Suppressor macrophage (primary cell): ENCODE measurements at regions not wholly inside any gene's neighbourhood (a gene's known extent, or its start where the extent isn't known, plus 50 kb on each side); places are given as distances from the start of the nearest gene placed in this dataset.

Experiments
- DNase-seq, 4 experiments: peaks; one replicate each; pipeline ENCODE4 v3.0.0-alpha.2; 2020 to 2022

DNA sequence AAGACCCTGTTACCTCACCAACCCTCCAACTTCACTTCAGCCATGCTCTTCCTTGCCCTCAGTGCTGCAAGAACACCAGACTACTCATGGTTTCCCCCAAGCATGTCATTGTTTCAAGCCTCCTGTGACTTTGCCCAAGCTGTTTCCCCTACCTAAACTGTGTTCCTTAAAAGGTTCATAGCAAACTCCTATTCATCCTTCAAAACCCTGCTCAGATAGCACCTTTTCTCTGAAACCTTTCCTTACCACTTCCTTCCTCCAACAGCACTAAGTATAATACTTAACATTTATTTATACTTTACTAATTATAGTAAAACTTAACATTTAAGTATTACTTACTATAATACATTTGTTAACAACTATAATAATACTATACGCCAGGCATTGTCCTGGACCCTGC lies 136.2 kb downstream of the CCT6B start:
- no peak for DNase-seq

DNA sequence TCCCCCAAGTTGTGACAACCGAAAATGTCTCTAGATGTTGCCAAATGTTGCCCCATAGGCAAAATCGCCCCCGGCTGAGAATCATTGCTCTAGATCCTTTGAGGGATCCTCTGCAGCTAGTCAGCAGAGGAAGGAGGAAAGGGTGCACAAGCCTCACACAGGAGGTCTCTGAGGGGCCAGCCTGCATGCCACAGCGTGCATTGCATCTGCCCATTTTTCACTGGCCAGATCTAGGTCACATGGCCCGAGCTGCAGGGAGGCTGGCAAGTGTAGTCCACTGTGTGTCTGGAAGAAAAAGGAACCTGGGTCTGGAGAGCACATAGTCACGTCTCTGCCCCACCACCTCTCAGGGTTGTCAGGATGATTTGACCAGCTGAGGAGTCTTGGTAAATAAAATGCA lies 138.2 kb downstream of the CCT6B start:
- DNase-seq, result no peak

DNA sequence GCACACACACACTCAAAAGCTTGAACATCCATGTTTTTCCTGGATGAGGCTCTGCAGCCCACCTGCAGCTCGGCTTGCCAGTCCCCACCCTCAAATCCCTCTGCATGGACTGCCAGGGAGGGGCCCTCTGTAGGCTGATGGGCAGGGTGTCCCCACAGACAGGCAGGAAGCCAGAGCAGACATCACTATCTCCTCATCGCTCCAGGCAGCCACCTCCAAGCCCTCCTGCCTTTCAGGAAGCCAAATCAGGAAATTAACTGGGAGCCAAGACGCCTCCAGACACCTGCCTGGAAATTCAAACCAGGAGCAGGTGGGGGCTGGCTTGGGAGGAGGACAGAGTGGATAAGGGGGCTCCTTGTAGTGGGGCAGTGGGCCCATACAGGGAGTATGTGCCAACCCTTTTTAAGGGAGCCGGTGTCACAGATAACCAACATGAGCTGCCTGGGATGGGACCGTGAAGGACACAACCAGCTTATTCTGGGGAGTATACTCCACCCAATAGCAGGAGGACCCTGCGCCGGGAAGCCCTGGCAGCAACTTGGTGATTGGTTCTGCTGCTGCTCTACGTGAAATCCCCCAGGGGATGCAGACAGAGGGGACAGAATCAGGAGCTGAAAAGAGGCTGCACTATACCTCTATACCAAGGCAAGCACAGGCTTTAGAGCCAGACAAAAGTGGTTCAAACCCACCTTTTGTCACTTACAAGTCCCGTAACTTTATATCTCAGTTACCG lies 139.1 kb downstream of the CCT6B start:
- no peak for DNase-seq

DNA sequence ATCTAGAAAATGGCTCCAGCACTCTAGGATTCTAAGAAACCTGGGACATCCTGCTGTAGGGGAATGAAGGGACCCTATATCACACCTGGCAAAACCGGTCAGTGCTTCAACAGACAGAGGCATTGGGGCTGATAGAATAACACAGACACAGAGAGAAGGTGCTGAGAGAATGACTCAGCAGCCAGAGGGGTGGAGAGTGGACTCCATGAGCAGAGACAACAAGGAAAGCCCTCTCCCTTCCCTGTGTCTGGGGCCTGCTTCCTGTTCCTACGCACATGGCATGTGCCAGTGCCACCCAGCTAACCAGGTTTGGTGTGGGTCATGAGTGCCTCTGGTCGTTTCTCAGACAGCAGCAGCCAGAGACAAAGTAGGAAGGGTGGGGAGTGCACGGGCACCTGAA lies 140.3 kb downstream of the CCT6B start:
- no peak for DNase-seq

DNA sequence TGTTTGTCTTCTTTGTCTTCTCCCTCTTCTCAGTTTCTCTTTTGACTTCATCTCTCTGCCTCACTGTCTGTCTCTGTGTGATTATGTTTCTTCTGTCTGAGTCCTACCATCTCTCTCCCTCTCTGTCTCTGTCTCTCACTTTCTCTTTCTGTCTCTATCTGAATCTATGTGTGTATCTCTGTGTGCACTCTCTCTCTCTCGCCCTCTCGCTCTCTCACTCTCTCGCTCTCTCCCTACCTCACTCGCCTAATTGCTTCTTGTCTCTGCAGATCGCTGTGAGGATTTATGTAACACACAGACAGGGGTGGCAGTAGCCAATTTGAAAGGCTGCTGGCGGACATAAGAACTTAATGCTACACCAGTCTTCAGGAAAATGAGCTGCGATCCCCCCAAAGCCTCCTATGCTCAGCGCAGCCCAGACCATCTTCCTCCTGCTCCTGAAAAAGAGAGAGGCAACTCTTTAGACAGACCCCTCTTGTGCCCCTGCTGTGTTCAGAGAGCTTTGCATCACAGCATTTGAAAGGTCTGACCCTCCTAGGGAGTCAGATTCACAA lies 140.9 kb downstream of the CCT6B start:
- no peak for DNase-seq

DNA sequence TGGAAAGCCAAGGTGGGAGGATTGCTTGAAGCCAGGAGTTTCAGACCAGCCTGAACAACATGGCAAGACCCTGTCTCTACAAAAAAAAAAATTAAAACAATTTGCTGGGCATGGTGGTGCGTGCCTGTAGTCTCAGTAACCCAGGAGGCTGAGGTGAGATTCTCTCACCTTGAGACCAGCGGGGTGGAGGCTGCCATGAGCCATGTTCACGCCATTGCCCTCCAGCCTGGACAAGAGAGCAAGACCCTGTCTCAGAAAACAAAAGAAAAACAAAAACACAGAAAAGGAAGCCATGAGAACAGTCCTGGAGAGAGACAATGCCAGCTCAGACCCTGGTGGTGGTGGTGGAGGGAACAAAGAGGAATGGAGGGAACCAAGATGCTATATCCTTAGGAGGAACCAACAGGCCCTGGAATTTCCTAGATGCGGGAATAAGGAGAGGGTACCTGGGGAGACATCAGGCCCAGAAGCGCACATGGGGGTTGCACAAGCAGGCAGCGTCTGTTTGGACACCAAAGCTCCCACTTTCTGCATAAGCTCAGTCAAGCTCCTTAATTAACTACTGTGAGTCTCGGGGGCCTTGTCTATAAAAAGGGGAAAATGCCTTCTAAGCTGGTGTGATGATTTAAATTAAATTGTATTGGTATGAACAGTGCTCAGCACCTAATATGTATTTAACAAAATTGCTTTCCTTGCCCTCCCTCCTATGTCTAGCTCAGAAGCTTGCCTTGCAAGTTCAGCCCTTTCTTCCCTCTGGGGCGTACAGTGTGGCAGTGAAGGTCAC lies 143.8 kb downstream of the CCT6B start:
- DNase-seq, result no peak

DNA sequence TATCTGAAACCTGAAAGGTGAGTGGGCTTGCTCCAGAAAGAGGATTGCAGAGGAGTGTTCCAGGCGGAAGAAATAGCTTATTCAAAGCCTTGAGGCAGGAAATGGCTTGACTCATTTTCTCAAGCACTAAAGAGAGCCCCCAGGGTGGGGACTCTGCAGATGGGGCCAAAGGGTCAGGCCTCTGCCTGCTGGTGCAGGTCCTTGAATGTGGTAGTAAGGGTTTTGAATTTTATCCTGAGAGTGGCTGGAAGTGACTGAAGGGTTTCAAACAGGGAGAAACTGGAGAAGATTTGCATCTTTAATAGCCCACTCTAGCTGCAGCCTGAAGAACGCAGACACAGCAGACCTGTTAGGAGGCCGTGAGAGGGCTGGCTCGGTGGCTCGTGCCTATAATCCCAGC lies 144.4 kb downstream of the CCT6B start:
- no peak for DNase-seq

DNA sequence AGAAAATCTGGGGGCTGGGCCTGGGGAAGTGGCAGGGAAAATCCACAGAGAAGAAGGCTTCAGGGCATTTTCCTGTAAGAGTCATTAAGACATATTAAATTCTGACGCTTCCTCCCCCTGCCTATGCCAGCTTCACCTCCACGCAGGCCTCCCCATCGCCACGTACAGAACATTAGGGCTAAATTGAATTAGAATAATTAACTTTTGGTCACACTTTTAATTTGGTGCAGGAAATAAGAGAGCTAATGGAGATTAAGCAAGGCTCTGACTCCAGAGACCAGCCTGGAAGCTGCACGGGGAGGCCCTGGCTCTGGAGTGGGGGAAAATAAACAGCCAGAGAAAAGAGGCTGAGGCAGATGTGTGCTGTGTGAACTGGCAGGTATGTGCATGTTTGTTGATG lies 148.0 kb downstream of the CCT6B start:
- DNase-seq, result no peak

DNA sequence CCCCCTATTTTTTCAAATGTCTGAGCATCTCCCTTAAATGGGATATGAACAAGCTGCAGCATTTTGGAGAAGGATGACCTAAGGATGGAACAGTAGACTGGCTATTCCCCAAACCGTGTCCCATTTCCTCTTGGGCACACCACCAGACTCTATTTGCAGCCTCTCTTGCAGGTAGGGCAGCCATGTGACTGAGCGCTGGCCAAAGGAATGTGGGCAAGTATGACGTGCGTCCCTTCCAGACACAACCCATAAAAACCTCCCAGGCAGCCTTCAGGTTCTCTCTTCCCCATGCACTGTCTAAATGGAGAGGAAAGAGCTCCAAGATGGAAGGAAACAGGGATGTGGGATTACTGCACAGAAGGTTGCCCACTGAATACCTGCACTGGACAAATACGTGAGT lies 149.7 kb downstream of the CCT6B start:
- DNase-seq, result no peak

DNA sequence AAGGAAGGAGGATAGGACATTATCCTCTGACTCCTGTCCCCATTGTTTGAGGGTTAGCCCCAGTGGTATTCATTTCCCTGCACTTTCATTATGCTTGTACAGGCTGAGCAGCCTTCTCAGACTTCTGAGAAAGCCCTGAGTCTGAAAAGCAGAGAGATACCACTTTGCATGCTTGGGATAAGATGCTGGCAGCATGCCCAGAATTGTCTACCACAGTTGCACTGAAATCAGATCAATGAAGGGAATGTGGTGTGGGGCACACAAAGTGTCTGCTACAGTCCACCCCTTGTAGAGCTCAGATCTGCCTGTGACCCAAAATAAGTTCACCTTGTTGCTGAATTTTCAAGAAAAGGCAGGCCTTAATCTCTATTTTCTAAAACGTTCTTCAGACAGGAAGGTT lies 160.6 kb downstream of the CCT6B start:
- no peak for DNase-seq

DNA sequence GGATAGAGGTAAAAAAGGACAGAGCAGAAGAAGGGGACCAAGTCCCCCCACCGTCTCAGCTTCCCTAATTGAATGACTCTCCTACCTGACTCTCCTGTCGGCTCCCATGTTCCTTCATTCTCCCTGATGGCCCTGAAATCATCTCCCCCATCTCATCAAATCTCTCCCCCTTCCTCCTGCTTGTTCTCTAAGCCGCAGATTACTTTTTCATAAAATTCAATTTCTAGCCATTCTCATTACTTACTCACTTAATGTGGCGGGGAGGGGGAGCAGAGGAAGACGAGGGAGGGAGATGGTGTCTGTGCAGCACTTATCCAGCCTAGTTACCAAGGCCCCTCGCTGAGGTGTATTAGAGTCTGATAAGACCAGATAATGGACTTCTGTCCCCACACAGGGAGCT lies 161.5 kb downstream of the CCT6B start:
- no peak for DNase-seq

DNA sequence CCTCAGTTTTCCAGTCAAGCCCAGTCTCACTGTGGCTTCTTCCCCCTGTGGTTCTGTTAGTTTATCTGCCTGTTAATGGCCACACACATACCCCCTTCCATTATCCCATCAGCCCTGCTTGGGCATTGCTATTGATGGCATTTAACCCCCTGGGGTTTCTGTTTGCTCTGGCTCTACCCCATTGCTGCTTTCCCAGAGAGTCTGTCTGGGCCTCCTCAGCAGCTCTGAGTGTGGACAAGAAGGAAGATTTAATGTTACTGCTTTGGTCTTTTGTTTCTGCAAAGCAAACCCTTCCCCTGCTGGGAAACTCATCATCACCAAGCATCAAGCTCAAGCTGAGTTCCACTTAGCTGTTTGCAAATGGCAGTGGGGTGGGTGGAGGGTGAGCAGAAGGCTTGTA lies 162.7 kb downstream of the CCT6B start:
- no peak for DNase-seq

DNA sequence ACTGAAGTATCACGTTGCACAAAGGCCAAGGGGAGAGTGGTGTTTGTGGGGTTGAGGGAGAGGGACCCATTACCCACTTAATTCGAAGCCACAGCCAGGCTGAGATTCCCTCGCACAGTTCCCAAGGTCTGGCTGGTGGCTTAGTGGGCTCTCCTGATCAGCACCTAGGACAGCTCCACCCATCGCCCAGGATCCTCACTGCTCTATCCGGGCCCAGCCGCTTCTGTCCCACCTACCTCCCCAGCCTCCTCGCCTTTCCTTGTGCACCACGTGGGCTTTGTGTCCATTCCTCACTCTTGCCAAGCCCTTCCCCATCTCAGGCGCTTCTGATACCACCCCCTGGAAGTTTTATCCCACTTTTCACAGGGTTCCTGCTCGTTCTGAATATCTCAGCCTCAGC lies 163.5 kb downstream of the CCT6B start:
- peak; percentile 17 to 55 (median 38) for DNase-seq

DNA sequence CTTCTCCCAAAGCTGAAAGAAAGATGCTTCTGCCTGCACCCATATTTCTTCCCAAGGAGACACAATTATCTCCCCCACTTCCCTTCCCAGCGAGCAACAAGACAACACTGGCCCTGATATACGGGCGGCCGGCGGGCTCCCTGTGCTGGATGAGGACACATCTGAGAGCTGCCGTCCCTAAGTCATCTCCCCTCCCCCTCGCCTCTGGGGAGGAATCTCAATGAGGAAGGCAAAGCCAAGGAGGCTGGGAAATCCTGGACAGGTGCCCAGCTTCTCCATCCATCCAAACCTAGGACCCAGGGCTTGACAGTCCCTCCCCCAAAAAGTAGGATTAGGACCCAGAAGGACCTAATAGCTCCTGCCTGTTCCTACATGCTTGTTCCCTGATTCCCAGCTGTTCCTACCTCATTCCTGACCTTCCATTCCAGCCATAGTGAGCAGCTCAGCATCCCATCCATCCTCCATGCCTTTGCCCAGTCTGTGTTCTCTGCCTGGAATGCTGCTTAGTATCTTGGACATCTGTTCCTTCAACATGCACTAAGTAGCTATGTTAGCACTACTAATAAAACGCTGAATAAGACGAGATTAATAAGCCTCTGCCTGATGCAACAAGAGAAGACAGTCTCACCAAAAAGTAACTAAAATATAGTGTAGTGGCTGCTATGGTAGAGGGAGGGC lies 167.9 kb downstream of the CCT6B start:
- no peak for DNase-seq

DNA sequence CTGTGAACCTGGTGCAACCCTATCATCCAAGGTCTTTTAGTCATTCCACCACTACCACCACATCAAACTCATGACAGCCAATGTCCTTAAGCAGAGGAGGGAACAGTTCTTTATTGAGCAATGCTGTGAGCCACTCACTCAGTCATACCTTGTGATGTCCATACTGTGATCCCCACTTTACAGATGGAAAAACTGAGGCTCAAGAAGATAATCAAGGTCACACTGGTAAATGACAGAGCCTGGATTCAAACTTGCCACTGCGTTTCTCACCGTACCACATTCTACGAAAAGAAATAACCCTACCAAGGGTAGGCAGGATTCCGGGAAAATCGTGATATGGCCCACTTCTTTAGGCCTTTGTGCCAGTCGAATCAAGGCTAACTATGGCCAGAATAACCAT lies 172.6 kb downstream of the CCT6B start:
- DNase-seq, result no peak

DNA sequence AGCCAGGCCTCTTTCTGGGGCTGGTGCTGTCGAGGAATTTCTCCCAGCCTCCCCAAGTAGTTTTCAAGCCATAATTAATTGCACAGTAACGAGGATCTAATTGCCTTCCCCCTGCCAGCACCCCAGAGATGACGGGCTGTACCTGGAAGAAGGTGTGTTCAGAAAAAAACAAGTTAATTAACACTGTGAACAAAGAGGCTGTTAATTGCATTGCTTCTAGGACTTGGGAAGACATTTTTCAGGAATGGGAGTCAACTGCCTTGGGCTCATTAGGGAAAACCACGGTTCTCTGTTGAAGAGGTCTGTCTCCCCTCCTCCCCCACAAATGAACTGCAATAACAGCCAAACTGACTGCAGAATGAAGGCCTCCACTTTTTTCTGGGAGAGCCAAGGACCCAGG lies 176.7 kb downstream of the CCT6B start:
- DNase-seq, result no peak

DNA sequence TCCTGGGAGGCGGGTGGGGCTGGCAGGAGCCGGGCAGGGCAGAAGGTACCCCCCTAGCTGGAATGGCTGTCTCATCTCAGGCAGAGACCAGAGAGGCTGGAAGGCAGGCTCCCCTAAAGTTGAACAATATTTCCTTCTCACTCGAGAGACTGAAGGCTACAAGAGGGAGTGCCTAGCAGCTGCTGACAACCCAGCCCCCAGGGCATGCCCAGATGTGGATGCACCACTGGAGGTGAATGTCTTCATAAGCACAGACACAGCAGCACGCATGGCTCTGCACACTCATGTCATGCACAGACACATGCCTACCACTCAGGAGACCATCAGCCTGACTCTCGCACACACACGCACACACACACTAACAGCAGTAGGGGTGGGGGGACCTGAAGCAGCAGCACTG lies 179.0 kb downstream of the CCT6B start:
- no peak for DNase-seq

DNA sequence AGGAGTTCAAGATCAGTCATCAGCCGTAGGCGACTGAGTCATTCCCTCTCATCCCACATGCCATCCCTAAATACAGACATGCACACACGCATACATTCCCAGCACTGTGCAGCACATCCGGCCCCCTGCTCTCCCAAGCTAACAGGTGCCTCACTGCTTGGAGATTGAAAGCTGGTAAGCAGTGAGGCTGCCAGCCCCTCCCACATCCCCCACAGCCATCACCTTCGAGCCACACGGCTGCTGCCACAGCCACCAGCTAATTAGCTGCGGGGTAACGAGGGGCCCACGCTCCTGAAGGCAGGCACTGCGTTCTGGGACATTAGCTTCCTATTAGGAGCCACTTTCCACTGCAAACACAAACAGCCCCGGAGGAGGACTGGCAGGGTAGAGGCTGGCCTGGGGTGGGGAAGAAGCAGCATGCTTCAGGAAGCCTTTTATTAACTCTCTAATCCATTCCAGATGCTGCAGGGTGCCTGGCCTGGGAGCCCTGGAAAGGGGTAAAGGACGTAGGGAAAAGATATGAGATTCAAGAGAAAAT lies 179.6 kb downstream of the CCT6B start:
- DNase-seq, result peak in 2 of 4 experiments; percentile 5

DNA sequence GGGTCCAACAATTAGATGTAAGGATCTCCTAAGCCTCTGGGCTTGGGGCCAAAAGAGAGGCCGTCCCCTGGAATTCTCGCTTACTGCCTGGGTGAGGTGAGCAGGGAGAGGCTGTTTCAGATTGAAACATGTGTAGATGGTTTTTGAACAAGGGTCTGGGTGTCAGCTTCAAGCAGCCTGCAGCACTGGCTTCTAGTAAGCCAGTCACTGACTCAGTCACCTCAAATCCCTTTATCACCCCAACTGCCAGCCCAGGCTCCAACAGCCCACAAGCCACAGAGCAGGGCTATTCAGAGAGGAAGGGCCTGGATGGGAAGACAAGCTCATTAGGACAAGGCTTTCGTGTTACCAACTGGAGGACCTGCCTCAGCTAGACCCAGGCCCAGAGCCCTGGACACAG lies 180.2 kb downstream of the CCT6B start:
- DNase-seq, result no peak

DNA sequence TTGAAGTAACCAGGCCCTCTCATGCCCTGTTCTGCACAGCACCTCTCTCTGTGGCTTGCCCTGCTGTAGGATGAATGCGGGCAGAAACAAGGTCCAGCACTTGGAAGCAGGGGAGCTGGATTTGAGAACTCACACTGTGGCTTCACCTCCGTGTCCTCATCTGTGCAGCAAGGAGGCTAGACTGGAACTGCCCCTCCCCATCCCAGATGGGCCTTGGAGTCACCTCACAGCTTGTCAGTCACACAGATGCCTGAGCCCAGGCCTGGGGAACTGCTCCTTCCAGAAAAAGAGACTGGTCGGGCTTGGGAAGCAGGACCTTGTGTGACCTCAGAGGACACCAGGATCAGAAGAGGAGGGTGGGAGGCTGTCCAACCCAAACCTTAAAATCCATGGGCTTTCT lies 180.8 kb downstream of the CCT6B start:
- DNase-seq, result no peak

DNA sequence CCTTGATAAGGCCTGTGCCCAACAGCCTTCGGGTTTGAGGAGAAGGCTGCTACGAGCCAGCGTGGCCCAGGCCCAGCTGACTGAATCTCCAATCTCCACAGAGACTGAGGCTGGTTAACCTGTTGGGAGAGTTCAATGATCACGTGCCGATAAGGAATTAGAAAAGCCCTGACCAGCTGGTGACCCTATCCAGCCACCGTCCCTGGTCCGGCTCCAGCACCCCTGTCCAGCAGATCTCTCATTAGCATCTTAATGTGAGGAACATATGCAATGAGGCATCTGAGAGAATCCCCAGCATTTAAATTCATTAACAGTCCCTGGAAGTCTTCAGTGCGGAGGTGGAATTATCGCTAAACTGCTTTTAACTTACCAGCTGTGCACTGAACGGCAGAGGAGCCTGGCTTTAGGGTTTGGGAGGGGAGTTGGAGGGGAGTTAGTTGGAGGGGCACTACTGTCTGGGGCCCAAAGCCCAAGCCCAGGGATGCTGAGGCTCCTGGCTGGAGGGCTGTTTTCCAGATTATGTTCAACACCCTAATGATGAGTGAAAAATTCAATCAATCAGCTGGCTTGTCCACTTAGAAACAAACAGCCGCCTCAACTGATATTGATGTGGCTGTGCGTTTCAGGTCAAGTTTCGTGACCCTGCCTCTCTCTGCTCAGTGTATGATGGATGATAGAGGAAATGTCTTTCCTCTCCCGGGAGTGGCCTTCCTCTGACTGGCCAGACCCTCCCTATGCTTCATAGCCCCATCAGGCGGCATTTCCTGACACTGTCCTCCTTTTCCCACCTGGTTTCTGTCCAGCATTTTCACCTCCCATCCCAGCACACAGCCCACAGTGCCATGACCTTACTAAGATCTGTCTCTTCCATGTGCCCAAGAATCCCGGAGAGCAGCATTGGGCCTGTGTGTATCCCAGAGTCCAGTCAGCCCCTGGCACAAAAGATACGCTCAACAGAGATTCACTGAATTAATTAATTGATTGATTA lies 184.5 kb downstream of the CCT6B start:
- DNase-seq, result no peak

DNA sequence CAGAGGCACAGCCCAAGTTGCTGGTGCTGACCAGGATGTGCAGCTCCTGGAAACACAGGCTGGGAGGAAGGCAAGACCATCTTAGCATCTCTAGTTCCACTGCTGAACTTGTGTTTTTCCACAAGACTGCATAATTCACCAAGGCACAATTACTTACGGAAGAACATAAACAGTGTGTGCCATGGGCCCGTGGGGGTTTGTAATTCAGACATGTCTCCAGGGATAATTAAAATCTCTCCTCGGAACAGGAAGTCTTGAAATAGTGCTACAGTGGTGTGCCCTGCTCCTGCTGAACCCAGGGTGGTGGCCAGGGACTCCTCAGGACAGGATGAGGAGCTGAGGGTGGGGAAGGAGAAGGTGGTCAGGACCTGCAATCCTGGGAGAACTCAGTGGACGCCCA lies 188.2 kb downstream of the CCT6B start:
- DNase-seq, result no peak
